Mesenchymal stem cell (in vitro differentiated cells and primary cell): ENCODE measurements at regions not wholly inside any gene's neighbourhood (a gene's known extent, or its start where the extent isn't known, plus 50 kb on each side); places are given as distances from the start of the nearest gene placed in this dataset.

Experiments
- DNase-seq: peaks from one replicate; pipeline ENCODE4 v3.0.0-alpha.2; 2013
- H2AFZ ChIP-seq: one replicate; pipeline ENCODE4 v1.6.1; 2013; ENCODE audit warnings: low read depth, mild to moderate bottlenecking, control low read depth, inconsistent platforms, low read length, moderate library complexity
- H2AK5ac ChIP-seq: 2 replicates; pipeline ENCODE4 v1.6.1; 2013; ENCODE audit warnings: low read length, moderate library complexity, mild to moderate bottlenecking, inconsistent platforms; ENCODE audit not compliant: severe bottlenecking
- H2BK120ac ChIP-seq: one replicate; pipeline ENCODE4 v1.6.1; 2013; ENCODE audit warnings: low read depth, mild to moderate bottlenecking, inconsistent platforms, low read length, moderate library complexity
- H2BK12ac ChIP-seq, 2 experiments: one replicate each; pipeline ENCODE4 v1.6.1; 2013; ENCODE audit warnings: inconsistent platforms in 2 of 2, low read length in 2 of 2, mild to moderate bottlenecking in 2 of 2, moderate library complexity in 2 of 2, control low read depth in 1 of 2
- H2BK15ac ChIP-seq: one replicate; pipeline ENCODE4 v1.6.1; 2013; ENCODE audit warnings: mild to moderate bottlenecking, low read depth, inconsistent platforms; ENCODE audit not compliant: poor library complexity, severe bottlenecking
- H2BK5ac ChIP-seq: 2 replicates; pipeline ENCODE4 v1.6.1; 2013; ENCODE audit warnings: low read depth, mild to moderate bottlenecking, low read length, control low read depth, inconsistent platforms; ENCODE audit not compliant: poor library complexity, severe bottlenecking
- H3K14ac ChIP-seq, 2 experiments: one replicate each; pipeline ENCODE4 v1.6.1; 2013; ENCODE audit warnings: inconsistent platforms in 2 of 2, low read length in 2 of 2, control low read depth in 1 of 2, mild to moderate bottlenecking in 1 of 2, moderate library complexity in 1 of 2
- H3K18ac ChIP-seq, 2 experiments: one replicate each; pipeline ENCODE4 v1.6.1; 2013; ENCODE audit warnings: inconsistent platforms in 2 of 2, low read length in 2 of 2, control low read depth in 1 of 2, low read depth in 1 of 2, mild to moderate bottlenecking in 1 of 2
- H3K23ac ChIP-seq, 2 experiments: one replicate each; pipeline ENCODE4 v1.6.1; 2013; ENCODE audit warnings: inconsistent platforms in 2 of 2, low read length in 2 of 2, mild to moderate bottlenecking in 2 of 2, moderate library complexity in 2 of 2, control low read depth in 1 of 2
- H3K27ac ChIP-seq: 2 replicates; pipeline ENCODE4 v1.5.1; 2013; ENCODE audit warnings: mild to moderate bottlenecking, moderate library complexity, low read length, control low read depth, inconsistent platforms; ENCODE audit not compliant: poor library complexity, severe bottlenecking
- H3K27me3 ChIP-seq, 2 experiments: 2 replicates each; pipeline versions ENCODE4 v1.6.1 to v1.7.0; 2013; ENCODE audit warnings: low read length in 2 of 2, mild to moderate bottlenecking in 2 of 2, moderate library complexity in 2 of 2, control low read depth in 1 of 2, inconsistent platforms in 1 of 2; ENCODE audit not compliant: control insufficient read depth in 1 of 2, insufficient read depth in 1 of 2
- H3K36me3 ChIP-seq, 2 experiments: 2 replicates each; pipeline versions ENCODE4 v1.6.1 to v1.7.0; 2013; ENCODE audit warnings: low read length in 2 of 2, control low read depth in 1 of 2, inconsistent platforms in 1 of 2, low read depth in 1 of 2, mild to moderate bottlenecking in 1 of 2; ENCODE audit not compliant: insufficient read depth in 2 of 2, control insufficient read depth in 1 of 2
- H3K4ac ChIP-seq, 2 experiments: one replicate each; pipeline ENCODE4 v1.6.1; 2013; ENCODE audit warnings: inconsistent platforms in 2 of 2, low read length in 2 of 2, mild to moderate bottlenecking in 2 of 2, moderate library complexity in 2 of 2, control low read depth in 1 of 2, low read depth in 1 of 2
- H3K4me1 ChIP-seq: 2 replicates; pipeline ENCODE4 v1.6.1; 2013; ENCODE audit warnings: low read depth, low read length, control low read depth; ENCODE audit not compliant: control insufficient read depth, insufficient read depth
- H3K4me2 ChIP-seq: 2 replicates; pipeline ENCODE4 v1.6.1; 2013; ENCODE audit warnings: low read length, mild to moderate bottlenecking, inconsistent platforms; ENCODE audit not compliant: poor library complexity, severe bottlenecking
- H3K4me3 ChIP-seq, 2 experiments: 2 replicates each; pipeline versions ENCODE4 v1.5.1 to v1.7.0; 2013; ENCODE audit warnings: low read length in 2 of 2, mild to moderate bottlenecking in 2 of 2, control low read depth in 1 of 2, low read depth in 1 of 2; ENCODE audit not compliant: insufficient read depth in 1 of 2
- H3K79me1 ChIP-seq: replicated peaks from 2 replicates; pipeline ENCODE4 v1.6.1; 2013; ENCODE audit warnings: mild to moderate bottlenecking, control low read depth, low read length, inconsistent platforms; ENCODE audit not compliant: poor library complexity, severe bottlenecking
- H3K9ac ChIP-seq: 2 replicates; pipeline ENCODE4 v1.7.0; 2013; ENCODE audit warnings: mild to moderate bottlenecking, low read length, moderate library complexity
- H3K9me3 ChIP-seq: 2 replicates; pipeline ENCODE4 v1.7.0; 2013; ENCODE audit warnings: mild to moderate bottlenecking, low read length; ENCODE audit not compliant: control insufficient read depth
- H4K8ac ChIP-seq: one replicate; pipeline ENCODE4 v1.6.1; 2013; ENCODE audit warnings: inconsistent platforms, mild to moderate bottlenecking, low read length, moderate library complexity
- H4K91ac ChIP-seq: one replicate; pipeline ENCODE4 v1.6.1; 2013; ENCODE audit warnings: mild to moderate bottlenecking, low read length, inconsistent platforms
- WGBS: methylation state at CpG from one replicate; pipeline ENCODE4 v1.1.7; 2013; ENCODE audit warnings: mixed read lengths; 5-methylcytosine and 5-hydroxymethylcytosine counted together

DNA sequence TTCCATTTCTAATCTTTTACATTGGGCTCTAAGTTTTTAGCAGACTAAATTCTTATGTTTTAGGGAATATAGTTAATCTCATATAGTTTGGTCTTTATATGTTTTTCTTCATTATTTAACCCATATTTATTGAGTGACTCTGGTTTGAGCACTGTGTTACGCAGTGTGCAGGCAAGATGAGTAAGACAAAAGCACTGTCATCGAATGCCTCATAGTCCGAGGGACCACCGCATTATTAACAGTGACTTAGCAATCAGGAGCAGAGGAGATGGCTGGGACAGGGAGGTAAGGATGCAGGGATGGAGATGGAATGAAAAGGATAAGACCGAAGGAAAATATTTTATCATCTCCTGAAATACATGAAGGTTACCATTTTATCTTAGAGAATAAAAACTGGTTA lies 65.2 kb upstream of the CTSC start:
- 31% methylated on average over 4 of the region's 5 CpGs for WGBS
- H2AFZ ChIP-seq: no peak overlapping the region
- H3K4ac ChIP-seq: no peak overlapping the region
- no peaks in the 10 kb centered on the region for H3K9me3 ChIP-seq
- H3K23ac ChIP-seq: no peak overlapping the region
- H3K4me3 ChIP-seq: peak overlapping the region in 1 of 2 experiments; percentile 5
- peak overlapping the region; percentile 94 for H2AK5ac ChIP-seq
- DNase-seq: peak; percentile 65
- peak overlapping the region; percentile 50 for H3K9ac ChIP-seq
- H3K27me3 ChIP-seq: no peaks in the 10 kb centered on the region
- no peak overlapping the region for H3K4me2 ChIP-seq
- no peak overlapping the region for H2BK120ac ChIP-seq
- H2BK5ac ChIP-seq: no peak overlapping the region
- H3K27ac ChIP-seq: peak overlapping the region; percentile 88
- H3K79me1 ChIP-seq: no peaks in the 10 kb centered on the region
- peak overlapping the region; percentile 79 for H4K8ac ChIP-seq
- peak overlapping the region in 1 of 2 experiments; percentile 71 for H3K18ac ChIP-seq
- H4K91ac ChIP-seq: peak overlapping the region; percentile 64
- H3K14ac ChIP-seq: no peak overlapping the region
- H2BK15ac ChIP-seq: no peak overlapping the region
- H3K36me3 ChIP-seq: no peaks in the 10 kb centered on the region
- peaks cover 5% of the 10 kb centered on the region for H3K4me1 ChIP-seq
- peak overlapping the region; percentile 89 to 99 for H2BK12ac ChIP-seq

DNA sequence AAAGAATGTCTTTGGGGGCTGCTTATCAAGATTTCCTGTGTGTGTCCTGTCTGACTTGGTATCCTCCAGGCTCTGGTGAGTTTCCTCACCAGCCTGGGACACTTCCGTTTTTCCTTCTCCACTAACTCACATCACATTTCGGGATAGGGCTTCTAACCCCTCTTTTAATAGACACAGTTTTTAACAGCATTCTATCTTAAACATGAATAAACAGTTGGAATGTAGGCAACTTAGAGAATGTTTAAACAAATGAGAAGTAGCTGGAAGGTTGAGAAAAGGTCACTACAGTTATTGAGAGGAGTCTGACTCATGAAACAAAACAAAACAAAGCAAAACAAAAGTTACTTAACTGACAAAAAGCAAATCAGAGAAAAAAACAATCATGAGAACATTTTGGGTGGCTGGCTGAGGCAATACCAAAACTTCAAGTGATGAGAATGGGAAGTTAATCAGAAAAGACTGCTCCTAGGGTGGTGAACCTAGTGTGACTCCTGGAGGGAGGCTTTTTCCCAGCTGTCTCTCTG lies 64.7 kb upstream of the CTSC start:
- Histone ChIP-seq H3K79me1 (no peaks in the 10 kb centered on the region), H3K36me3 (no peaks in the 10 kb centered on the region), H2BK120ac (no peak overlapping the region), H3K27me3 (no peaks in the 10 kb centered on the region), H4K8ac (no peak overlapping the region), H4K91ac (no peak overlapping the region), H3K4me2 (peak overlapping the region; percentile 35), H3K14ac (no peak overlapping the region), H2AK5ac (no peak overlapping the region), H3K4me3 (peak overlapping the region in 1 of 2 experiments; percentile 5), H2BK15ac (no peak overlapping the region), H3K9me3 (no peaks in the 10 kb centered on the region), H3K27ac (peak overlapping the region; percentile 88), H3K9ac (peak overlapping the region; percentile 50), H2AFZ (no peak overlapping the region), H3K4ac (no peak overlapping the region), H3K23ac (no peak overlapping the region), H3K18ac (no peak overlapping the region), H3K4me1 (peaks cover 5% of the 10 kb centered on the region), H2BK5ac (no peak overlapping the region), H2BK12ac (no peak overlapping the region)
- WGBS: 0% methylated on average over 1 of the region's 2 CpGs
- peak; percentile 88 for DNase-seq

DNA sequence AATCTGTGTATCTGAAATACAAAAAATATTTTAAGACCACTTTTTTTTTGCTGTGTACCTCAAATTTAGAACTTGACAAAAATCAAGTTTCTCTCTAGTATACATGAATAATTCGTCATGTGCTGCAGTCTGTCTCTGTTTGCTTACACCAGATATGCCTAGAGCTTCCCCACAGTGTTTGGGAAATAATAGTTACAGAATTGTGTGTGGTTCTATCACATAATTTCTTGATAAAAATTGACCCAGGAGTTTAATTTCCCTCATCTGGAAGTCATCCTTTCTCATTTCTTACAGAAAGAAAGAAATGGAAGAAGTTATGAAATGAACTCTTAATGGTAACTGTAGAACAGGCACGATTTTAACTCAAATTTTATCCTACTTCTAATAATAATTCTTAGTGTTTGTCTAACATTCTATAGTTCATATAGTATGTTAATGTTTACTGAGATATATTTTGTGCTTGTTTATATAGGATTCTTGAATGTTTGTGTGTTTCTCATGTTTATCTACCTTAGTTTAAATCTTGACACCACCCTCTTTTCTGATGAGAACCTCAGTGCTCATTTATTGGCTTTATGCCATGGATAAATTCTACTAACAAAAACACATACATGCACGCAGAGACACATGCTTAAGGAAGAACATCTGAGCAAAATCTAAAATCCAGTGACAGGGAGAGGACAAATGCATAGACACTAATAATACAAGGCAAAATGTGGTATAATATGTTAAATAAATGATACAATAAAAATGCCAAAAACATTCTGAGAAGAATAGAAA lies 61.4 kb upstream of the CTSC start:
- H2BK15ac ChIP-seq: no peak overlapping the region
- H3K4me1 ChIP-seq: peaks cover 5% of the 10 kb centered on the region
- H4K91ac ChIP-seq: no peak overlapping the region
- no peak overlapping the region for H3K27ac ChIP-seq
- no peak overlapping the region for H3K14ac ChIP-seq
- no peak overlapping the region for H4K8ac ChIP-seq
- WGBS: no CpG with 5 or more reads among the region's 3 CpGs
- H3K36me3 ChIP-seq: no peaks in the 10 kb centered on the region
- no peaks in the 10 kb centered on the region for H3K79me1 ChIP-seq
- H3K4ac ChIP-seq: no peak overlapping the region
- H3K9ac ChIP-seq: no peak overlapping the region
- no peak overlapping the region for H3K18ac ChIP-seq
- no peak overlapping the region for H2AK5ac ChIP-seq
- no peak overlapping the region for H2BK5ac ChIP-seq
- no peaks in the 10 kb centered on the region for H3K9me3 ChIP-seq
- peak; percentile 3 for DNase-seq
- H3K23ac ChIP-seq: no peak overlapping the region
- H3K27me3 ChIP-seq: no peaks in the 10 kb centered on the region
- no peak overlapping the region for H3K4me2 ChIP-seq
- no peak overlapping the region for H2BK120ac ChIP-seq
- H2AFZ ChIP-seq: no peak overlapping the region
- no peak overlapping the region for H2BK12ac ChIP-seq
- no peak overlapping the region for H3K4me3 ChIP-seq

DNA sequence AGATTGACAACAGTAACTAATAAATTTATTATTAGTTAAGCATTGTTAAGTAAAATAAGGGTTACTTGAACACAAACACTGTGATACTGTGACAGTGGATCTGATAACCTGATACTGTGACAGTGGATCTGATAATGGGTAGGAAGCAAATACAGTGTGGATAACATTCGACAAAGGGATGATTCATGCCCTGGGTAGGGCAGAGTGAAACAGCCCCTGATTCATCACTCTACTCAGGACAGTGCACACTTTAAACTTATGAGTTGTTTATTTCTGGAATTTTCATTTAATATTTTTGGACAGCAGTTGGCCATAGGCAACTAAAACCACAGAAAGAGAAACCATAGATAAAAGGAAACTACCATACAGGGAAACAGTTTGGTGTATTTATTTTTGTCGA lies 60.8 kb upstream of the CTSC start:
- Histone ChIP-seq H2BK120ac (no peak overlapping the region), H3K9me3 (no peaks in the 10 kb centered on the region), H4K8ac (no peak overlapping the region), H2BK12ac (no peak overlapping the region), H3K18ac (no peak overlapping the region), H2AFZ (no peak overlapping the region), H2BK15ac (no peak overlapping the region), H3K36me3 (no peaks in the 10 kb centered on the region), H2BK5ac (no peak overlapping the region), H3K79me1 (no peaks in the 10 kb centered on the region), H3K14ac (no peak overlapping the region), H3K23ac (no peak overlapping the region), H3K4me3 (no peak overlapping the region), H3K9ac (no peak overlapping the region), H3K27ac (no peak overlapping the region), H3K4ac (no peak overlapping the region), H4K91ac (no peak overlapping the region), H2AK5ac (no peak overlapping the region), H3K4me2 (no peak overlapping the region), H3K27me3 (no peaks in the 10 kb centered on the region), H3K4me1 (peaks cover 4% of the 10 kb centered on the region)
- WGBS: 0% methylated on average over 1 of the region's 2 CpGs
- DNase-seq: peak; percentile 59
